ENCODE measurements at regions not wholly inside any gene's neighbourhood (a gene's known extent, or its start where the extent isn't known, plus 50 kb on each side); places are given as distances from the start of the nearest gene placed in this dataset.

GRCh38 chr4:167779864-167780263, 312.5 kb upstream of the ANXA10 start (continued):
- no peak for TF ChIP-seq ARID4A (CRISPR knock-in tag; IDR thresholded peaks at IDR 0.05; ENCODE audit: borderline replicate concordance)
- no peak for TF ChIP-seq ZNF841 (CRISPR knock-in tag; IDR thresholded peaks at IDR 0.05; ENCODE audit: borderline replicate concordance)
- TF ChIP-seq, protein P1, sequence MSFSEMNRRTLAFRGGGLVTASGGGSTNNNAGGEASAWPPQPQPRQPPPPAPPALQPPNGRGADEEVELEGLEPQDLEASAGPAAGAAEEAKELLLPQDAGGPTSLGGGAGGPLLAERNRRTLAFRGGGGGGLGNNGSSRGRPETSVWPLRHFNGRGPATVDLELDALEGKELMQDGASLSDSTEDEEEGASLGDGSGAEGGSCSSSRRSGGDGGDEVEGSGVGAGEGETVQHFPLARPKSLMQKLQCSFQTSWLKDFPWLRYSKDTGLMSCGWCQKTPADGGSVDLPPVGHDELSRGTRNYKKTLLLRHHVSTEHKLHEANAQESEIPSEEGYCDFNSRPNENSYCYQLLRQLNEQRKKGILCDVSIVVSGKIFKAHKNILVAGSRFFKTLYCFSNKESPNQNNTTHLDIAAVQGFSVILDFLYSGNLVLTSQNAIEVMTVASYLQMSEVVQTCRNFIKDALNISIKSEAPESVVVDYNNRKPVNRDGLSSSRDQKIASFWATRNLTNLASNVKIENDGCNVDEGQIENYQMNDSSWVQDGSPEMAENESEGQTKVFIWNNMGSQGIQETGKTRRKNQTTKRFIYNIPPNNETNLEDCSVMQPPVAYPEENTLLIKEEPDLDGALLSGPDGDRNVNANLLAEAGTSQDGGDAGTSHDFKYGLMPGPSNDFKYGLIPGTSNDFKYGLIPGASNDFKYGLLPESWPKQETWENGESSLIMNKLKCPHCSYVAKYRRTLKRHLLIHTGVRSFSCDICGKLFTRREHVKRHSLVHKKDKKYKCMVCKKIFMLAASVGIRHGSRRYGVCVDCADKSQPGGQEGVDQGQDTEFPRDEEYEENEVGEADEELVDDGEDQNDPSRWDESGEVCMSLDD (CRISPR knock-in tag; IDR thresholded peaks at IDR 0.05; ENCODE audit: borderline replicate concordance), result no peak
- TF ChIP-seq XBP1 (CRISPR knock-in tag; IDR thresholded peaks at IDR 0.05), result no peak
- TF ChIP-seq ZNF737 (CRISPR knock-in tag; IDR thresholded peaks at IDR 0.05; ENCODE audit: borderline replicate concordance), result no peak
- TF ChIP-seq, protein P2, sequence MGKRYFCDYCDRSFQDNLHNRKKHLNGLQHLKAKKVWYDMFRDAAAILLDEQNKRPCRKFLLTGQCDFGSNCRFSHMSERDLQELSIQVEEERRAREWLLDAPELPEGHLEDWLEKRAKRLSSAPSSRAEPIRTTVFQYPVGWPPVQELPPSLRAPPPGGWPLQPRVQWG (CRISPR knock-in tag; IDR thresholded peaks at IDR 0.05; ENCODE audit: borderline replicate concordance, low read depth), result no peak
- no peak for TF ChIP-seq ZNF546 (CRISPR knock-in tag; conservative IDR thresholded peaks at IDR 0.05)

Data from HepG2 (cell line).